Stimulated activated naive CD8-positive, alpha-beta T cell treated with anti-CD3 and anti-CD28 coated beads, Interleukin-15, Interleukin-2, amounts not matched to agents 100 ng/mL and 50 ng/mL, for 24 hours (primary cell): ENCODE measurements at regions not wholly inside any gene's neighbourhood (a gene's known extent, or its start where the extent isn't known, plus 50 kb on each side); places are given as distances from the start of the nearest gene placed in this dataset.
"Not testable (repeated sequence)": the region's sequence is repeated elsewhere in the genome, so short reads cannot be mapped to it uniquely, and the experiment has no call there.

Experiments
- H3K27ac Mint-ChIP-seq: one replicate; pipeline ENCODE4 v1.8.0; 2021; ENCODE audit warnings: mild to moderate bottlenecking, mixed read lengths
- H3K27me3 Mint-ChIP-seq: one replicate; pipeline ENCODE4 v1.8.0; 2021; ENCODE audit warnings: mixed read lengths
- H3K36me3 Mint-ChIP-seq: one replicate; pipeline ENCODE4 v1.8.0; 2021; ENCODE audit warnings: low read depth, mixed read lengths
- H3K4me1 Mint-ChIP-seq: one replicate; pipeline ENCODE4 v1.8.0; 2021; ENCODE audit warnings: low read depth, mixed read lengths
- H3K4me3 Mint-ChIP-seq: one replicate; pipeline ENCODE4 v1.8.0; 2021; ENCODE audit warnings: mild to moderate bottlenecking, mixed read lengths
- H3K9me3 Mint-ChIP-seq: one replicate; pipeline ENCODE4 v1.8.0; 2021; ENCODE audit warnings: mixed read lengths

DNA sequence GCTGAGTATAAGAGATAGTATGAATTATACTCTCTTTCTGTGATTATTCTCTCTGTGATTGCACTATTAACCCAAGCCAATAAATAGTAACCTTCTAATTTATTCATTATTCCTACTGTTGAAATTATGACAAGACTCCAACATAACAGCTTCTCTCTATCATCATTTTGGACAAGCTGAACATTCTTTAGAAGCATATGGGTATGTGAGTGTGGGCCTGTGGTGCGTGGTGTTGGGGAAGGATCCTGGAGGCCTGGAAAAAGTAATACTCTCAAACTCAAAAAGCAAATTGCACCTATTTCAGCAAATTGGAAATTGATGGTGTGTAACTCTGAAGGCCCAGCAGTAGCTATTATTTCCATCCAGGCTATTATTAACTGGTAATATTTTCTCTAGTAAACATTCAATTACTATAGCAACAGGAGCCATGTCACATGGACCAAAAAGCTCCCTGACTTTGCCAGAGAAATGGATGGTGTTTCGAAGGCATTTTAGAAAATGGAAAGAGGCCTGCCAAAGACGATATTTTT is 502.8 kb downstream of the LTN1 start:
- Mint-ChIP-seq H3K9me3 (no peaks in the 10 kb centered on the region), H3K27me3 (no peaks in the 10 kb centered on the region), H3K36me3 (no peaks in the 10 kb centered on the region), H3K27ac (no peak overlapping the region), H3K4me3 (no peak overlapping the region), H3K4me1 (no peaks in the 10 kb centered on the region)

DNA sequence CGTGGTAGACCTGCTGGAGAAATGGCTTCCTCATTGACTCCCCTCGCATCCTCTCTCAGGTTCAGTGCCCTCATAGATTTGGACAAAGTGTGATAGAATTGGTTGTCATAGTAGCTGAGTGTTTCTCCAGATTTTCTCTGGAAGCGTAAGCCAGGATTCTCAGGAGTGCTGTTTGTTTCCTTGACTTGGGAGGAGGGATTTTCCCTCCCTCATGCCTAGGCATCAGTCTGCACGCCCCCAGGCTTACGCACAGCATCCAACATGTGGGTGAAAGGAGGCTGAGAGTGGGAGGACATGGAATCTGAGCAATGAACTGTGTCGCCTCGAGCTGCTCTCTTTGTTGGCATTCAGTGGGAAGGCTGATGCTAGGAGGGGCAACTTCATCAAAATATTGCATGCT is 503.5 kb downstream of the LTN1 start:
- H3K36me3 Mint-ChIP-seq = no peaks in the 10 kb centered on the region
- no peaks in the 10 kb centered on the region for H3K9me3 Mint-ChIP-seq
- no peak overlapping the region for H3K27ac Mint-ChIP-seq
- no peaks in the 10 kb centered on the region for H3K4me1 Mint-ChIP-seq
- H3K4me3 Mint-ChIP-seq = no peak overlapping the region
- no peaks in the 10 kb centered on the region for H3K27me3 Mint-ChIP-seq

DNA sequence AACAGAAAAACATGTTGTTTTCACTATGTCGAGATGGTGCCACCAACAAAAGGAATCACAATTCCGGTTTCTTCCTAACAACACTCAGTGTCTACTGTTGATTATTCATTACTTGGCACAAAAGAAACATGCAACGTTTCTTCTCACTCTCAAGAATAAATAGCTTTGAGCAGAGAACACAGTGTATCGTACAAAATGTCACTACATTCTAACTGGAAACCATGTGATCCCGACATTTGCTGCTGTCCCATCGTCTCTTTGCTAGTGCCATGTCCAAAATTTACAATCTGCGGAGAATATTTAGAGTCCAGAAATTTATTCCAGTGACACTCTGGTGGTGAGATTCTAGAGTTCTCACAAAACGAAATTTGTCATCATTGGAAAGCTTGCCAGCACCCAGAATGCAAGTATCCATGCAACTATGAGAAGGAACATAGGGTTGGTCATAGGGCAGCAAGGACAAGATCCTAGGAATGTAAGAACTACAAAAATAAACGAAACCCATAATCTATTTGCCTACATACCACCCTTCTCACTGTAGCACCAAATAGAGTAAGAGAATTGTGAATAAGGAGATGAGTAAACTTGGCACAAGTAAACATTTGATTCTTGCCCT is 505.1 kb downstream of the LTN1 start:
- H3K27ac Mint-ChIP-seq = no peak overlapping the region

DNA sequence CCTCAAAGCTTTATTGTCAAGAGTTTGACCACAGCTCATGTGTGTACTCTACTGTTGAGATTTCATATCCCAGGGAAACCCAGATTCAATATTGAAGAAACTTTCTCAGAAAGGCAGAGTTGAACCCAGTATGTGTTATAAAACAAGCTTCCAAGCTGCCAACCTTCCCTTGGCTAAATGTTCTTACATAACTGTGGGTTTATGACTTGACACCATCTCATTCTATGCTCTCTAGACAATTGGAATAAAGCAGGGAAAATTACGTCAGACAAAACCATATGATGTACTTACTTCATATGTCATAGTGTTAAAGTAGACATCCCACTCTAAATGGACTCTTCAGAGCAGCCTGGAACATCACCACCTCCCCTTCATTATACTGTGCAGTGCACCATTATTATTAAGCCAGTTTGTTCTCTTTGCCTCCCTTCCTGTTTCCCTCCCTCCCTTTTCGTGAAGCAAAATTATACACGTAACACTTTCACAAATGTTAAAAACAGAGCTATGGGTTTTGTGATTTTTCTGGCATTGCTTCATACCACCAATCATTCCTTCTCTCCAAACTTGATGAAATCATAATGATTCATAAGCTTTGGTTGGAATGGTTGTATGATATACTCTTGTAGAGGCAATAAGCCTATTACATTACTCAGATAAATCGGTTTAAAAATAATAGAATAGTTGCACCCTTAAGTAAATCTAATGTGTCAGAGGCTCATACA is 507.2 kb downstream of the LTN1 start:
- Mint-ChIP-seq H3K36me3 (no peaks in the 10 kb centered on the region), H3K27me3 (no peaks in the 10 kb centered on the region), H3K4me1 (no peaks in the 10 kb centered on the region), H3K27ac (no peak overlapping the region), H3K4me3 (no peak overlapping the region), H3K9me3 (no peaks in the 10 kb centered on the region)

More for the DNA sequence above, 505.1 kb downstream of the LTN1 start:
- Mint-ChIP-seq H3K9me3 (no peaks in the 10 kb centered on the region), H3K4me3 (no peak overlapping the region), H3K36me3 (no peaks in the 10 kb centered on the region), H3K4me1 (no peaks in the 10 kb centered on the region), H3K27me3 (no peaks in the 10 kb centered on the region)

DNA sequence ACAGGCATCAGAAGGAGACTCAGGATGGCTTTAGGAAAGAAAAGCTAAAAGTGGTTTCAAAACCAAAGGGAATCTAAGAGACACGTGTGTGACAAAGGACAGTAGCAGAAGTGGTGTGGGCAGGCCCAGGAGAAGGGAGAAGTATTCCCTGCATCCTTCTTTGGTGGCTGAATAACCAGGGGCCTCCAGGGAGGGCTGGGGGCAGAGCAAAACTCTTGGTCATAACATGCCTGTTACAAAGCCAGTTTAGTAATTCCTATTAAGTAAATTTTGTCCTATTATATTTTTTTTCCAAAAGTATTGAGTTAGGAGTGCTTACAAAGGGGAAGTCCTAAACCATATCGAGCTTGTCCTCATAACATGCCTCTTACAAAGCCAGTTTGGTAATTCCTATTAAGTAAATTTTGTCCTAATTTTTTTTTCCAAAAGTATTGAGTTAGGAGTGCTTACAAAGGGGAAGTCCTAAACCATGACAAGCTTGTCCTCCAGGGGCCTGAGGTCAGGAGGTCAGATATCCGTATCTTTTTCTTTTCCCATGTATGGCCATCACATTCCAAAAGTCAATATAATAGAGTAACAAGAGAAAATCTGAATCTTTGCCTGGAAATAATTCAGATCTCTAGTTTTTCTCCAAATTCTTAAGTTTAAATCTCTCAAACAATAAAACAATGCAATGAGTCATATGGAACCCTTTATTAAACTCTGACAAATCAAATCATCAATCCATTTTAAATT is 509.2 kb downstream of the LTN1 start:
- Mint-ChIP-seq H3K36me3 (no peaks in the 10 kb centered on the region), H3K9me3 (no peaks in the 10 kb centered on the region), H3K4me3 (no peak overlapping the region), H3K27ac (no peak overlapping the region), H3K4me1 (no peaks in the 10 kb centered on the region), H3K27me3 (no peaks in the 10 kb centered on the region)

DNA sequence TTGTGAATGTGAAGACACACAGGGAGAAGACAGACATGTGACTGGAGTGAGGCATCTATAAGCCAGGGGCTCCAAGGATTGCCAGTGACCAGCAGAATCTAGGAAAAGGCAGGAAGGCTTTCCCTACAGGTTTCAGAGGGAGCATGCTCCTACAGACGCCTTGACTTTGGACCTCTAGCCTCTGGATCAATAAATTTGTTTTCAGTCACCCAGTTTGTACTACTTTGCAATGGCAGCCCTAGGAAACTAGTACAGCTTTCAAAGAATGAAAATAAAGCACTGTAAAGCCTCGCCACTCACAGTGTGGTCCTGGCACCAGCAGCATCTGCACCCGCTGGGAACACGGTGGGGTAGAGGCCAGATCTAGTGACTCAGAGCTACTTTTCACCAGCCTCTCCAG is 510.0 kb downstream of the LTN1 start:
- Mint-ChIP-seq H3K27me3 (peaks cover 4% of the 10 kb centered on the region), H3K27ac (no peak overlapping the region), H3K36me3 (no peaks in the 10 kb centered on the region), H3K4me1 (no peaks in the 10 kb centered on the region), H3K4me3 (no peak overlapping the region), H3K9me3 (peaks cover 5% of the 10 kb centered on the region)

DNA sequence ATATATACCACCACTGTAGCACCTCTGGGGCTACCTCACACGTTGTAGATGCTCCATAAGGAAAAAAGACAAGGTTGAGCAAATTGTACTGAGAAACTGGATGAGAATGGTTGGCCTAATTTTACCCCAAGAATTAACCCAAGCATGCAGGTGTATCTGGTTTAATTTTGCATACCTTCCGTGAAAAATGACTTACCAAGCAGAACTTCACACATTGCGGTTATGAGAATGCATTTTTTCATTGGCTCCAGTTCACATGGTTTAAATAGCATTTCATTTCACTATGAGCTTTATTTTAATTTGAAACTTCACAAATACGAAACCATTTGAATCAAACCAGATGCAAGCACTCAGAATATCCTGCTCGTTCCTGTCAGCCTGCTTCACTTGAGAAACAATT is 512.2 kb downstream of the LTN1 start:
- Mint-ChIP-seq H3K27me3 (peaks cover 7% of the 10 kb centered on the region), H3K4me1 (no peaks in the 10 kb centered on the region), H3K9me3 (peaks cover 5% of the 10 kb centered on the region), H3K36me3 (no peaks in the 10 kb centered on the region), H3K4me3 (no peak overlapping the region), H3K27ac (no peak overlapping the region)

DNA sequence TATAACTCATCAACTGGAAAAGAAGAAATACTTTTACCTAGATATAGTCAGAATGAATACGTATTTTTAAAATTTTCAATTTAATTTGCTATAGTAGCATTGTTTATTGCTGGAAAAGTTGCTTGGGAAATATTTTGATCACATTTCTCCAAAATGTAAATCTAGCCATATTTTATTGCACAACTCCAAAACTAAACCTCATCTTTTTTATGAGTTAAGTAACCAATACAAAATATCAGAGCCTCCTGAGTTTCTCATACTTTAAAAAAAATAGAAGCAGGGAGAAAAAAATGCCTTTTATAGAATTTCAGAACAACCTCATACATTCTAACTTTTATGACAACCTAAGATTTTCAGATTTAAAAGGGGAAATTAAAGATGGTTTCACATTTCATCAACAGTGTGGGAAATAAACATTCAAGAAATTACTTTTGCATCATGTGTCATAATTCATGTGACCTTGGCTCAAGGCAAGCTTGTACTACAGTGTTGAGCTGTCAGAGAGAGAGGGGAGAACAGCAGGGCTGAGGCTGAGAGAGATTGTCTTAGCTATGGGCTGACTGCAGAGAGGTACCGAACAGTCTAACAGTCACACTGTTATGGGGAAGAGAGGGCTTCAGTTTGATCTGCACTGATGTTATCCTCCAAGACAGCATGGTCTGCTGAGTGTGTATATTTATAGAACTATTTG is 519.0 kb downstream of the LTN1 start:
- no peak overlapping the region for H3K27ac Mint-ChIP-seq
- H3K9me3 Mint-ChIP-seq = peaks cover 5% of the 10 kb centered on the region
- H3K4me3 Mint-ChIP-seq = no peak overlapping the region
- no peaks in the 10 kb centered on the region for H3K4me1 Mint-ChIP-seq
- H3K36me3 Mint-ChIP-seq = no peaks in the 10 kb centered on the region
- peaks cover 7% of the 10 kb centered on the region for H3K27me3 Mint-ChIP-seq

DNA sequence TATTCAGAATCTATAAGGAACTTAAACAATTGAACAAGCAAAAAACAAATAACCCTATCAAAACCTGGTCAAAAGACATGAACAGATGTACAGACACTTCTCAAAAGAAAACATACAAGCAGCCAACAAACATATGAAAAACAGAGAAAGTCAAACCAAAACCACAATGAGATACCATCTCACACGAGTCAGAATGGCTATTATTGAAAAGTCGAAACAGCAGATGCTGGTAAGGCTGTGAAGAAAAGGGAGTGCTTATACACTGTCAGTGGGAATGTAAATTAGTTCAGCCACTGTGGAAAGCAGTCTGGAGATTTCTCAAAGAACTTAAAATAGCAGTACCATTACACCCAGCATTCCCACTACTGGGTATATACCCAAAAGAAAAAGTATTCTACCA is 520.1 kb downstream of the LTN1 start:
- not testable (repeated sequence) for H3K27me3 Mint-ChIP-seq, H3K27ac Mint-ChIP-seq, H3K4me1 Mint-ChIP-seq, H3K4me3 Mint-ChIP-seq, H3K36me3 Mint-ChIP-seq, H3K9me3 Mint-ChIP-seq

DNA sequence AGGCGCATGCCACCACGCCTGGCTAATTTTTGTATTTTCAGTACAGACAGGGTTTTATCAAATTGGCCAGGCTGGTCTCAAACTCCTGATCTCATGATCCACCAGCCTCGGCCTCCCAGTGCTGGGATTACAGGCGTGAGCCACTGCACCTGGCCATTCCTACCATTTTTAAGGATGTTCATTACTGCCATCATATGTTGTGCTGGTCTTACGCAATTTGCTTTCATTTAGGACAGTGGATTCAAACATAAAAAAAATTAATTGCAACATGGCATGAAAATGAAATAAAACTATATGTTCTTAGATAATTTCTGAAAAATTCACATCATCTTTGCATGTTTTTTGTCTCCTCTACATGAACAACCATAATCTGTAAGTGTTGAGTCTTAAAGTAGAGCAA is 527.7 kb downstream of the LTN1 start:
- Mint-ChIP-seq H3K27me3 (no peaks in the 10 kb centered on the region), H3K4me3 (no peak overlapping the region), H3K27ac (no peak overlapping the region), H3K36me3 (no peaks in the 10 kb centered on the region), H3K4me1 (no peaks in the 10 kb centered on the region), H3K9me3 (peaks cover 4% of the 10 kb centered on the region)

DNA sequence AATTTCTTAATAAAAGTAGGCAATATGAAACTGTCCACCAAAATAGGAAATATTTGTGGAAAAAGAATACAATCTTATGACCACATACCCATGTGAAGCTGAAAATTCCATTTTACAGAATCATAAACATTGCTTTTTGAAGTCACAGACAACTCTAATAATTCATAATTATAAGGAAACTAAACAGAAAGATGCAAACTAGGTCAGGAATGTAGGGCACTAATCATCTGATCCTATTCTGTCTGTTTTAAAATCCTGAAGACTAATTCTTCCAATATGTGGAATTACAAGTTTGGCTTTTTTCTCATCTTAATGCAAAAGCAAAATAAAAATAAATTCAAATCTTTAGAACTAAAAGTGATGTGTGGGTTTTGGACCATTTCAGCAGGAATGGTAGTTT is 528.6 kb downstream of the LTN1 start:
- H3K4me1 Mint-ChIP-seq = no peaks in the 10 kb centered on the region

DNA sequence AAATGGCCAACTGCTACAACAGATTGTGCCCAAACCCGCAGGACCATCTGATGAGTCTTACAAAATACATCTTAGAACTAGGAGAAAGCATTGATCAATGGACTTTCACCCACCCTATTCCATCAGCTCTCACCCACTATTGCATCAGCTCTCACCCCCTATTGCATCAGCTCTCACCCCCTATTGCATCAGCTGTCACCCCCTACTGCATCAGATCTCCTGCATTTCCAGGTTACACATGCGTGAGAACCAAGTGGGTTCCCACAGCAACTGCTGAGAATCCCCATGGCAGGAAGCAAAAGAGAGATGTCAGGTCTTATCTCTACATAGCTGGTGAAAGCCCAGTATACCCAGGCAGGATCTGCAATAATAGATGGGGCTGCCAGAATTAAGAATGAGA is 533.5 kb downstream of the LTN1 start:
- H3K27ac Mint-ChIP-seq = peak overlapping the region; percentile 12
- no peak overlapping the region for H3K4me3 Mint-ChIP-seq
- peaks cover 5% of the 10 kb centered on the region for H3K27me3 Mint-ChIP-seq
- peaks cover 4% of the 10 kb centered on the region for H3K9me3 Mint-ChIP-seq
- no peaks in the 10 kb centered on the region for H3K36me3 Mint-ChIP-seq
- no peaks in the 10 kb centered on the region for H3K4me1 Mint-ChIP-seq

More for the DNA sequence above, 528.6 kb downstream of the LTN1 start:
- Mint-ChIP-seq H3K36me3 (no peaks in the 10 kb centered on the region), H3K4me3 (no peak overlapping the region), H3K27me3 (no peaks in the 10 kb centered on the region), H3K27ac (no peak overlapping the region), H3K9me3 (peaks cover 4% of the 10 kb centered on the region)

DNA sequence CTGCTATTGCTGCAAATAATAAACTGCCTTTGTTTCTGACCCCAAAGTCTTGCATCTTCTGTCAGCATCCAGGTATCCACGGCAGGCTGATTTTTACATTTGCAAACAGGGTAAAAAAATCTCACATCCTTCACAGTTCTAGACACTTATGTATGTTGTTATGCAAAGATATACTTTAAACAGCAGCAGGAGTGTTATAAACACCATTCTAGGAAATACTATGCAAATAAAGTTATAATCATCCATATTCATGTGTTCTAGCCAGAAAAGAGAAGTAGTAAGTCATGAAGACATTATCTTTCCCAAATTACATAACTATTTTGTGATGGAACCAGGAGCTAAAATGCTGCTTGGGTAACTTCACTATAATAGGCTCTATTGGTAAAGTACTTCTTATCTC is 534.2 kb downstream of the LTN1 start:
- no peak overlapping the region for H3K4me3 Mint-ChIP-seq
- H3K36me3 Mint-ChIP-seq = no peaks in the 10 kb centered on the region
- H3K4me1 Mint-ChIP-seq = no peaks in the 10 kb centered on the region
- no peak overlapping the region for H3K27ac Mint-ChIP-seq
- peaks cover 5% of the 10 kb centered on the region for H3K27me3 Mint-ChIP-seq
- peaks cover 4% of the 10 kb centered on the region for H3K9me3 Mint-ChIP-seq

DNA sequence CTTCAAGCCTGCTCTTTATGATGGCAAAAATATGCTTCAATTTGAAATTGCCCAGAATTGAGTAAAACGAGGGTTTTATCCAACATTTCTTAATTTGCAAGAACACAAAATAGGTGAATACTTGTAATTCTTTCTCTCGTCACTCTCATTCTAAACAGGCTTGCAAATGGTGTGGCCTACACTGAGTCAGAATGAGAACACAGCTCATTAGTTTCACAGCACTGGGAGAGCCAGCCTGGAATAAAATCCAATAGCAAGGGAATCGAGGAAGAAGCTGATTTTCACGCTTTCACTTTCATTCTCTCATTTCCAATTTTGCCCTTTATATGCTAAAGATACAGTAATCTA is 537.5 kb downstream of the LTN1 start:
- H3K4me1 Mint-ChIP-seq = no peaks in the 10 kb centered on the region
- H3K27ac Mint-ChIP-seq = no peak overlapping the region
- H3K36me3 Mint-ChIP-seq = no peaks in the 10 kb centered on the region
- H3K27me3 Mint-ChIP-seq = peaks cover 5% of the 10 kb centered on the region
- H3K9me3 Mint-ChIP-seq = no peaks in the 10 kb centered on the region
- H3K4me3 Mint-ChIP-seq = no peak overlapping the region
